GM12878 (cell line): ENCODE measurements at regions not wholly inside any gene's neighbourhood (a gene's known extent, or its start where the extent isn't known, plus 50 kb on each side); places are given as distances from the start of the nearest gene placed in this dataset.

ENCODE experiments used
- ATAC-seq: fragments of 200-7000 bp; cut with Tn5 transposase; 3 replicates; pipeline ENCODE4 v1.9.1; 2020; ENCODE audit warnings: mild to moderate bottlenecking, moderate library complexity
- BruUV-seq: library from RNA; stranded (reverse); fragments of 400-500 nt; replicated peaks from 2 replicates; lab custom pipeline; 2021; lab: Mats Ljungman, UMichigan
- CTCF ChIA-PET: fragments of 300-600 bp; sonication (Branson Sonifier 250); formaldehyde crosslinking; extraction: SDS; loops from one replicate; lab custom pipeline; 2021; ENCODE audit warnings: inconsistent platforms; lab: Yijun Ruan, JAX
- POLR2A ChIA-PET: fragments of 350-600 bp; formaldehyde crosslinking; extraction: SDS; loops from one replicate; lab custom pipeline; 2021; ENCODE audit warnings: inconsistent platforms; lab: Charles Lee
- RAD21 ChIA-PET: fragments of 300-600 bp; sonication (Branson Sonifier 250); formaldehyde crosslinking; loops from one replicate; lab custom pipeline; 2023; ENCODE audit warnings: antibody characterized with exemption; ENCODE audit not compliant: unreplicated experiment; lab: Charles Lee
- SMC1A ChIA-PET: fragments of 300-600 bp; sonication (Branson Sonifier 250); formaldehyde crosslinking; loops from one replicate; lab custom pipeline; 2023; ENCODE audit not compliant: unreplicated experiment, uncharacterized antibody; lab: Charles Lee
- DNase-seq: peaks from one replicate; pipeline ENCODE4 v3.0.0-alpha.2; 2011; ENCODE audit warnings: low read depth, low spot score
- FAIRE-seq: peaks from 3 replicates; lab custom pipeline; 2011; peaks lifted over from hg19 to GRCh38; lab: Jason Lieb, UNC
- H2AFZ ChIP-seq: 2 replicates; pipeline ENCODE4 v1.6.0; 2011; ENCODE audit warnings: low read depth, low read length, control low read depth; ENCODE audit not compliant: control insufficient read depth
- H3K27ac ChIP-seq: 2 replicates; pipeline ENCODE4 v1.5.1; 2011; ENCODE audit warnings: control low read depth; ENCODE audit not compliant: control insufficient read depth, insufficient read depth
- H3K27me3 ChIP-seq, 2 experiments: replicated peaks in 1 of 2; 2 replicates each; pipeline versions ENCODE4 v1.6.0 to v1.6.1; 2011; ENCODE audit warnings: low read length in 1 of 2; ENCODE audit not compliant: control insufficient read depth in 2 of 2, insufficient read depth in 2 of 2
- H3K36me3 ChIP-seq, 2 experiments: 2 replicates each; pipeline ENCODE4 v1.5.1; 2011; ENCODE audit warnings: low read length in 1 of 2; ENCODE audit not compliant: control insufficient read depth in 2 of 2, insufficient read depth in 2 of 2
- H3K4me1 ChIP-seq: 2 replicates; pipeline ENCODE4 v1.6.1; 2011; ENCODE audit warnings: mild to moderate bottlenecking, low read length, moderate library complexity, mixed read lengths; ENCODE audit not compliant: control insufficient read depth, insufficient read depth
- H3K4me2 ChIP-seq: 2 replicates; pipeline ENCODE4 v1.6.0; 2011; ENCODE audit warnings: control low read depth; ENCODE audit not compliant: control insufficient read depth, insufficient read depth
- H3K4me3 ChIP-seq: fragments of 200-600 bp; sonication (generic); 2 replicates; pipeline ENCODE4 v1.5.1; 2016
- H3K79me2 ChIP-seq: 2 replicates; pipeline ENCODE4 v1.6.0; 2011; ENCODE audit warnings: low read length; ENCODE audit not compliant: control insufficient read depth, insufficient read depth
- H3K9ac ChIP-seq: 2 replicates; pipeline ENCODE4 v1.8.0; 2011; ENCODE audit warnings: low read length, control low read depth, mixed read lengths; ENCODE audit not compliant: control insufficient read depth, insufficient read depth
- H3K9me3 ChIP-seq: replicated peaks from 3 replicates; pipeline ENCODE4 v1.5.1; 2011; ENCODE audit warnings: mild to moderate bottlenecking, low read length; ENCODE audit not compliant: control insufficient read depth, insufficient read depth
- H4K20me1 ChIP-seq: 2 replicates; pipeline ENCODE4 v1.6.0; 2011; ENCODE audit not compliant: control insufficient read depth, insufficient read depth
- FOS ChIP-seq: IDR thresholded peaks from 3 replicates; pipeline ENCODE4 v1.6.1; 2011; ENCODE audit warnings: borderline replicate concordance; ENCODE audit not compliant: insufficient read length; ENCODE audit errors: extremely low read depth
- JUNB ChIP-seq: IDR thresholded peaks from 2 replicates; pipeline ENCODE4 v1.6.1; 2016; ENCODE audit warnings: antibody characterized with exemption, mild to moderate bottlenecking
- JUND ChIP-seq: IDR thresholded peaks from 2 replicates; pipeline ENCODE4 v1.6.1; 2012; ENCODE audit warnings: low read depth, mild to moderate bottlenecking, low read length, improper control_type of control experiment, moderate library complexity
- MTA2 ChIP-seq: fragments of 450-650 bp; IDR thresholded peaks from 2 replicates; pipeline ENCODE4 v1.6.1; 2016; ENCODE audit warnings: low read depth, mild to moderate bottlenecking, moderate library complexity
- SREBF2 ChIP-seq: IDR thresholded peaks from 2 replicates; pipeline ENCODE4 v1.6.1; 2012; ENCODE audit warnings: mild to moderate bottlenecking, low read length
- TARDBP ChIP-seq: IDR thresholded peaks from 2 replicates; pipeline ENCODE4 v1.6.1; 2016; ENCODE audit warnings: borderline replicate concordance
- USF1 ChIP-seq: IDR thresholded peaks from 2 replicates; pipeline ENCODE4 v1.6.1; 2011; ENCODE audit warnings: borderline replicate concordance, low read depth, mild to moderate bottlenecking, moderate library complexity, mixed read lengths, low read length; ENCODE audit not compliant: insufficient read depth; ENCODE audit errors: extremely low read length
- YBX1 ChIP-seq: fragments of 450-650 bp; IDR thresholded peaks from 2 replicates; pipeline ENCODE4 v1.6.1; 2016; ENCODE audit warnings: antibody characterized with exemption
- ZNF217 ChIP-seq: fragments of 450-650 bp; IDR thresholded peaks from 2 replicates; pipeline ENCODE4 v1.6.1; 2017; ENCODE audit warnings: antibody characterized with exemption, mild to moderate bottlenecking
- WGBS: methylation state at CpG from one replicate; pipeline ENCODE4 v1.1.6; 2016; ENCODE audit warnings: low lambda C conversion rate; ENCODE audit not compliant: insufficient replicate concordance, insufficient coverage; ENCODE audit errors: missing lambda C conversion rate; 5-methylcytosine and 5-hydroxymethylcytosine counted together
- in situ Hi-C: fragments of 300-500 bp; cut with MboI; formaldehyde crosslinking; loops from 9 replicates; pipeline ENCODE4 v1.14.3; 2018; ENCODE audit warnings: mixed read lengths
- intact Hi-C: fragments of 100-400 bp; cut with micrococcal nuclease; formaldehyde crosslinking; loops from one replicate; pipeline ENCODE4 v1.14.2; 2022; ENCODE audit not compliant: unreplicated experiment

DNA sequence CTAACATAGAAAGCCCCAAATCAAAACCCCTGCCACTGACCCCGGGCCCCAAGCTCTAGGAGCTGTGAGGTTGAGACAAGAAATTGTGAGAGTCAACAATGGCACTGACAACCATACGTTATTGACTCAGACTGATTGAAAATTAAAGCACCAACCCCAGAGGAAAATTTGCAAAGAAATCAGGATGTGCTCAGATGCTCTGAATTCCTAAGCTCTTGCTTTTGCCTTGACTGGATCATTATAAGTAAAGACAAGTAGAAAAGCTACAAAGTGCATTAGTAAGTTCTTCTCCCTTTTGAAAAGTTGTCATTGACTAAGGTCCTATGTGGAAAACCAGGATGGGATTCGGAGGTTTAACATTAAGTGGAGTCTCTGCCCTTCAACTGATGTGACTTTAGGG, 130.2 kb downstream of the SAMD9 start:
- H3K36me3 ChIP-seq: no peaks in the 10 kb centered on the region
- no peaks in the 10 kb centered on the region for H3K27me3 ChIP-seq
- H3K4me3 ChIP-seq: no peak overlapping the region
- no peaks in the 10 kb centered on the region for H3K79me2 ChIP-seq
- BruUV-seq: no TSS peak
- WGBS: 31% methylated on average over 3 of the region's 3 CpGs
- H2AFZ ChIP-seq: no peak overlapping the region
- intact Hi-C loops: no loop called here
- ATAC-seq (no peak), FAIRE-seq (no peak), DNase-seq (no peak)
- H3K4me1 ChIP-seq: no peaks in the 10 kb centered on the region
- H3K27ac ChIP-seq: no peak overlapping the region
- ChIA-PET CTCF (interaction anchor here (1.0 kb wide), 2 partner anchors 13 to 15 kb away, joined by 3 to 5 read pairs; no protein-coding TSS in a partner anchor), SMC1A (interaction anchor here (0.9 to 1.6 kb wide), 3 partner anchors 33 to 150 kb away, joined by 3 to 4 read pairs (median 3); no protein-coding TSS in a partner anchor), POLR2A (no interaction called here), RAD21 (interaction anchor here (1.4 kb wide), 2 partner anchors 82 to 304 kb away, joined by 3 read pairs; no protein-coding TSS in a partner anchor)
- in situ Hi-C loops: no loop called here
- TF ChIP-seq TARDBP (no peak), SREBF2 (no peak), MTA2 (no peak), FOS (no peak), JUND (no peak), YBX1 (no peak), ZNF217 (no peak), JUNB (no peak), USF1 (no peak)
- H3K4me2 ChIP-seq: no peak overlapping the region
- no peaks in the 10 kb centered on the region; the same call in 2 of the 3 replicates for H3K9me3 ChIP-seq
- H3K9ac ChIP-seq: no peak overlapping the region
- no peaks in the 10 kb centered on the region for H4K20me1 ChIP-seq
